ENCODE measurements at regions not wholly inside any gene's neighbourhood (a gene's known extent, or its start where the extent isn't known, plus 50 kb on each side); places are given as distances from the start of the nearest gene placed in this dataset.

- peaks cover 0 to 15% (median 8%) of the 10 kb centered on the region in 3 donors for H3K4me1 ChIP-seq
- H3K27ac ChIP-seq, result no peak overlapping the region
- TF ChIP-seq POLR2A (IDR thresholded peaks at IDR 0.05), result no peak
- TF ChIP-seq CTCF (IDR thresholded peaks at IDR 0.05), result no peak
- no peaks in the 10 kb centered on the region for H3K9me3 ChIP-seq
- H3K4me3 ChIP-seq, result no peak overlapping the region
- intact Hi-C loops (cut with DNase I), result no loop called here
- no peak for DNase-seq
- H3K27me3 ChIP-seq, result no peaks in the 10 kb centered on the region
- 61 to 79% methylated on average over 1 of the region's 1 CpG for WGBS, 2 donors
- H3K36me3 ChIP-seq, result no peaks in the 10 kb centered on the region
Measured at GRCh38 chr15:94027581-94027980, 203.8 kb upstream of the MCTP2 start.

- Histone ChIP-seq H3K9me3 (no peaks in the 10 kb centered on the region), H3K36me3 (no peaks in the 10 kb centered on the region), H3K4me1 (peaks cover 0 to 15% (median 8%) of the 10 kb centered on the region in 3 donors), H3K27me3 (no peaks in the 10 kb centered on the region), H3K4me3 (no peak overlapping the region), H3K27ac (no peak overlapping the region)
- intact Hi-C loops (cut with DNase I), result no loop called here
- TF ChIP-seq POLR2A (IDR thresholded peaks at IDR 0.05), result no peak
- no peak for TF ChIP-seq CTCF (IDR thresholded peaks at IDR 0.05)
- WGBS, 2 donors, result 21 to 35% methylated on average over 2 of the region's 2 CpGs
- DNase-seq, result no peak
Measured at GRCh38 chr15:94026458-94027304, 204.7 kb upstream of the MCTP2 start.

- intact Hi-C loops (cut with DNase I), result no loop called here
- TF ChIP-seq CTCF (IDR thresholded peaks at IDR 0.05) (no peak), POLR2A (IDR thresholded peaks at IDR 0.05) (no peak)
- Histone ChIP-seq H3K36me3 (no peaks in the 10 kb centered on the region), H3K4me1 (peaks cover 0 to 21% (median 8%) of the 10 kb centered on the region in 3 donors), H3K27ac (no peak overlapping the region), H3K4me3 (no peak overlapping the region), H3K27me3 (no peaks in the 10 kb centered on the region), H3K9me3 (no peaks in the 10 kb centered on the region)
- DNase-seq, result no peak
- 47 to 72% methylated on average over 3 to 4 of the region's 4 CpGs for WGBS, 2 donors
Measured at GRCh38 chr15:94023531-94023930, 207.8 kb upstream of the MCTP2 start.

GRCh38 chr15:94021621-94022320 is 209.6 kb upstream of the MCTP2 start:
- no peak overlapping the region for H3K27ac ChIP-seq
- DNase-seq, result no peak
- 69 to 84% methylated on average over 5 of the region's 5 CpGs for WGBS, 2 donors

More at GRCh38 chr15:94021621-94022320, 209.6 kb upstream of the MCTP2 start:
- Histone ChIP-seq H3K4me3 (no peak overlapping the region), H3K4me1 (peaks cover 0 to 21% (median 8%) of the 10 kb centered on the region in 3 donors), H3K27me3 (no peaks in the 10 kb centered on the region), H3K9me3 (no peaks in the 10 kb centered on the region), H3K36me3 (no peaks in the 10 kb centered on the region)
- intact Hi-C loops (cut with DNase I), result no loop called here
- TF ChIP-seq POLR2A (IDR thresholded peaks at IDR 0.05), result no peak
- TF ChIP-seq CTCF (IDR thresholded peaks at IDR 0.05), result no peak
